GM18858 (cell line): ENCODE measurements at regions not wholly inside any gene's neighbourhood (a gene's known extent, or its start where the extent isn't known, plus 50 kb on each side); places are given as distances from the start of the nearest gene placed in this dataset.

Source experiments
- ATAC-seq: cut with Tn5 transposase; IDR thresholded peaks from one replicate; pipeline ENCODE4 v1.9.1; 2021; ENCODE audit not compliant: unreplicated experiment

DNA sequence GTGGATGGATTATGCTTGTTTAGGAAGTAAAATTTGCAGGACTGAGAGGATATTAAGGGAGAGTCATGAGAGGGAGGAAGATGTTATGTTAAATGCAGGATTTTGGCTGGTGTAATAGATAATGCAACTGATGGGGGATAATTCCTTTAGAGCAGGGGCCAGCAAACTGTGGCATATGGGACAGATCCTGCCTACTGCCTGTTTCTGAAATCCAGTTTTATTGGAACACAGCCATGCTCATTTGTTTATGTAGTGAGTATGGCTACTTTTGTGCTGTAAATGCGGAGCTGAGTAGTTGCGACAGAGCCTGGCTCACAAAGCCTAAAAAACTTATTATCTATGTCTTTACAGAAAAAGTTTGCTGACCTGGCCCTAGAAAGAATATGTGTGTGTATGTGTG is 66.6 kb upstream of the MPPED2 start:
- no peak for ATAC-seq

DNA sequence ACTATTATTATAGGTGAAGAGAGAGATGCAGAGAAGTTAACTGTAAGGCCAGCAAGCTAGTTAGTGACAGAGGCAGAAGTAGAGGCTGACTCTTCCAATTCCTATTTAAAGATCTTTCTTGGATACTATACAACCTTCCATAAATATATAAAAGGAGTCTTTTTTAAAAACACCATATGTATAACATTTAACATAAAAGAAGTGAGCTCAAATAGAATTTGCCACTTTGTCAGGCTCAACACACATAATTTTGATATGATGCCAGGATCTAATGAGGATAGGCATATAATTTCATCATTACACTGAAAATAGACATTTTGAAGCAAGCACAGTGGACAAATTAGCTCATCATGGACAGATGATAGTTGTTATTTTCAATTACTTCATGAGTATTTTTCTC is 64.1 kb upstream of the MPPED2 start:
- ATAC-seq, result no peak
